Heart left ventricle (tissue), 13 donors: ENCODE measurements at regions not wholly inside any gene's neighbourhood (a gene's known extent, or its start where the extent isn't known, plus 50 kb on each side); places are given as distances from the start of the nearest gene placed in this dataset.

Source experiments
- POLR2A ChIP-seq, 2 donors: fragments of 450-650 bp; IDR thresholded peaks; one replicate each; pipeline ENCODE4 v1.6.1; 2017; ENCODE audit warnings: antibody characterized with exemption in 2 of 2, mild to moderate bottlenecking in 2 of 2, moderate library complexity in 2 of 2
- TF ChIP-seq, protein P1 (sequence below), 12 donors: fragments of 200-600 bp; sonication (generic) in 4 of 12; IDR thresholded peaks; one replicate each; pipeline versions ENCODE4 v1.5.0 to v1.8.0; 2018 to 2022; ENCODE audit warnings: antibody characterized with exemption in 12 of 12, mild to moderate bottlenecking in 5 of 12
- donor health status: ischemic (EF 13 %, LVEDD 7.1; RV severe dilation, severe dysfunction).
- donor health status: DM: no; HTN: yes; CAD: no.
- donor health status: DM: no; HTN: no; CAD: no.
- donor health status: ischemic (EF 25% LVEDD 6.9; RV normal size, moderate dysfunction).
- donor health status: ischemic (EF 25% LVEDD 5.7; RV mildly dilated, moderate dysfunction).
- donor health status: ischemic (EF 35%, LVEDD 5.7; RV mildly dilated, moderate dysfunction).
- donor health status: nonischemic (EF 11% LVEDD 7.7; RV severe dilation, severe dysfunction).
- donor health status: DM: yes; HTN: yes; CAD: no.
- donor health status: PGD.
- donor health status: ischemic (EF 29% LVEDD 5.4; RV normal size, mild dysfunction).
- donor health status: nonischemic (EF 23%, LVEDD 6.1; RV moderate dilation, normal function).

DNA sequence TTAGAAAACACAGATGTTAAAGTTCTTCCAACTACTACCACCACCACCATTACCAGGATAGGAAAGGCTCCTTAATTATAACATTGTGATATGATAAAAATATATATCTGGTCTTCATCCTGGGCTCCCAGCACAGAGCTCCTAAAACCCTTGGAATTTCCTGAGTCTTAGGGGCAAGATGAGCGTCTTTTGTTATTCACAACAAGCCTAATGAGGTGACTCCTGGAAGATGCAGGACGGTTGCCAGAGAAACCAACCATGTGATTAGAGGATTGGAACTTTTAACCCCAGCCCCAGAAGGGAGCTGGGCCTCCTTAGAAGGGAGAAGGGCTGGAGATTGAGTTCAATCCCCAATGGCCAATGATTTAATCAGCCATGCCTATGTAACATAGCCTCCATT, 148.0 kb upstream of the ADRA1B start:
- TF ChIP-seq, protein P1, sequence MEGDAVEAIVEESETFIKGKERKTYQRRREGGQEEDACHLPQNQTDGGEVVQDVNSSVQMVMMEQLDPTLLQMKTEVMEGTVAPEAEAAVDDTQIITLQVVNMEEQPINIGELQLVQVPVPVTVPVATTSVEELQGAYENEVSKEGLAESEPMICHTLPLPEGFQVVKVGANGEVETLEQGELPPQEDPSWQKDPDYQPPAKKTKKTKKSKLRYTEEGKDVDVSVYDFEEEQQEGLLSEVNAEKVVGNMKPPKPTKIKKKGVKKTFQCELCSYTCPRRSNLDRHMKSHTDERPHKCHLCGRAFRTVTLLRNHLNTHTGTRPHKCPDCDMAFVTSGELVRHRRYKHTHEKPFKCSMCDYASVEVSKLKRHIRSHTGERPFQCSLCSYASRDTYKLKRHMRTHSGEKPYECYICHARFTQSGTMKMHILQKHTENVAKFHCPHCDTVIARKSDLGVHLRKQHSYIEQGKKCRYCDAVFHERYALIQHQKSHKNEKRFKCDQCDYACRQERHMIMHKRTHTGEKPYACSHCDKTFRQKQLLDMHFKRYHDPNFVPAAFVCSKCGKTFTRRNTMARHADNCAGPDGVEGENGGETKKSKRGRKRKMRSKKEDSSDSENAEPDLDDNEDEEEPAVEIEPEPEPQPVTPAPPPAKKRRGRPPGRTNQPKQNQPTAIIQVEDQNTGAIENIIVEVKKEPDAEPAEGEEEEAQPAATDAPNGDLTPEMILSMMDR (IDR thresholded peaks at IDR 0.05): no peak
- no peak for TF ChIP-seq POLR2A (IDR thresholded peaks at IDR 0.05)
